PFSK-1 (cell line): ENCODE measurements at regions not wholly inside any gene's neighbourhood (a gene's known extent, or its start where the extent isn't known, plus 50 kb on each side); places are given as distances from the start of the nearest gene placed in this dataset.

Source experiments
- POLR2AphosphoS5 ChIP-seq: IDR thresholded peaks from 2 replicates; pipeline ENCODE4 v1.6.1; 2012; ENCODE audit warnings: low read depth, mild to moderate bottlenecking, control low read depth, low read length, moderate library complexity
- REST ChIP-seq, 2 experiments: IDR thresholded peaks; 2 replicates each; pipeline versions ENCODE4 v1.6.1 to v1.8.0; 2011 to 2012; ENCODE audit warnings: low read depth in 2 of 2, low read length in 2 of 2, control low read depth in 1 of 2, inconsistent platforms in 1 of 2, mild to moderate bottlenecking in 1 of 2, moderate library complexity in 1 of 2; ENCODE audit not compliant: insufficient read depth in 1 of 2
- SIN3A ChIP-seq: IDR thresholded peaks from 2 replicates; pipeline ENCODE4 v1.6.1; 2012; ENCODE audit warnings: mild to moderate bottlenecking, low read length, moderate library complexity, borderline replicate concordance; ENCODE audit not compliant: insufficient read depth
- TAF1 ChIP-seq: IDR thresholded peaks from 2 replicates; pipeline ENCODE4 v1.6.1; 2012; ENCODE audit warnings: low read length, control low read depth, borderline replicate concordance; ENCODE audit not compliant: insufficient read depth

- TF ChIP-seq POLR2AphosphoS5 (no peak), REST (IDR thresholded peaks at IDR 0.05; ENCODE audit: insufficient read depth in 1 of 2, low read depth in 2 of 2, low read length in 2 of 2) (no peak), SIN3A (no peak), TAF1 (no peak)
Measured at GRCh38 chr2:176455816-176456291, 186.6 kb downstream of the MTX2 start.
